ENCODE measurements at regions not wholly inside any gene's neighbourhood (a gene's known extent, or its start where the extent isn't known, plus 50 kb on each side); places are given as distances from the start of the nearest gene placed in this dataset.

GRCh38 chr1:184283999-184284398 is 102.8 kb upstream of the C1orf21 start:
- no peaks in the 10 kb centered on the region; the same call in 1 of the 2 replicates for H3K9me3 ChIP-seq (ENCODE audit: control insufficient read depth, insufficient read depth, low read length)
- no peaks in the 10 kb centered on the region for H4K20me1 ChIP-seq (ENCODE audit: control insufficient read depth, insufficient read depth, low read depth, low read length)
- H3K27me3 ChIP-seq (ENCODE audit: control insufficient read depth, low read length): no peaks in the 10 kb centered on the region
- no peak overlapping the region for H3K27ac ChIP-seq (ENCODE audit: low read depth, low read length)
- H3F3A ChIP-seq (ENCODE audit: control insufficient read depth, insufficient read depth): no peaks in the 10 kb centered on the region
- H3K9me2 ChIP-seq (replicated peaks; ENCODE audit: control insufficient read depth, low read length): no peaks in the 10 kb centered on the region
- H3K4me1 ChIP-seq (ENCODE audit: control insufficient read depth, low read length): no peaks in the 10 kb centered on the region
- H3K79me2 ChIP-seq (ENCODE audit: control insufficient read depth, low read length): no peaks in the 10 kb centered on the region
- H3K4me3 ChIP-seq (ENCODE audit: low read length): no peak overlapping the region
- no peak overlapping the region for H3K4me2 ChIP-seq (ENCODE audit: low read length)
- no peak for TF ChIP-seq CTCF (IDR thresholded peaks at IDR 0.05; ENCODE audit: low read depth, low read length, poor library complexity, severe bottlenecking)
- no peak for TF ChIP-seq EZH2phosphoT487 (IDR thresholded peaks at IDR 0.05; ENCODE audit: borderline replicate concordance, low read length)
- no peaks in the 10 kb centered on the region for H3K36me3 ChIP-seq (ENCODE audit: control insufficient read depth, low read length)

GRCh38 chr1:184284900-184285299 is 101.9 kb upstream of the C1orf21 start:
- Histone ChIP-seq H3K4me1 (ENCODE audit: control insufficient read depth, low read length) (no peaks in the 10 kb centered on the region), H3K9me2 (replicated peaks; ENCODE audit: control insufficient read depth, low read length) (no peaks in the 10 kb centered on the region), H3K4me2 (ENCODE audit: low read length) (no peak overlapping the region), H3K4me3 (ENCODE audit: low read length) (no peak overlapping the region), H3F3A (ENCODE audit: control insufficient read depth, insufficient read depth) (no peaks in the 10 kb centered on the region), H3K27me3 (ENCODE audit: control insufficient read depth, low read length) (no peaks in the 10 kb centered on the region), H3K79me2 (ENCODE audit: control insufficient read depth, low read length) (no peaks in the 10 kb centered on the region), H4K20me1 (ENCODE audit: control insufficient read depth, insufficient read depth, low read depth, low read length) (no peaks in the 10 kb centered on the region), H3K9me3 (ENCODE audit: control insufficient read depth, insufficient read depth, low read length) (peaks cover 5% of the 10 kb centered on the region; the same call in 1 of the 2 replicates), H3K36me3 (ENCODE audit: control insufficient read depth, low read length) (no peaks in the 10 kb centered on the region), H3K27ac (ENCODE audit: low read depth, low read length) (no peak overlapping the region)
- TF ChIP-seq EZH2phosphoT487 (IDR thresholded peaks at IDR 0.05; ENCODE audit: borderline replicate concordance, low read length) (no peak), CTCF (IDR thresholded peaks at IDR 0.05; ENCODE audit: low read depth, low read length, poor library complexity, severe bottlenecking) (no peak)

- Histone ChIP-seq H3K4me3 (ENCODE audit: low read length) (no peak overlapping the region), H3K27ac (ENCODE audit: low read depth, low read length) (no peak overlapping the region), H3F3A (ENCODE audit: control insufficient read depth, insufficient read depth) (no peaks in the 10 kb centered on the region), H3K79me2 (ENCODE audit: control insufficient read depth, low read length) (no peaks in the 10 kb centered on the region), H4K20me1 (ENCODE audit: control insufficient read depth, insufficient read depth, low read depth, low read length) (no peaks in the 10 kb centered on the region), H3K36me3 (ENCODE audit: control insufficient read depth, low read length) (no peaks in the 10 kb centered on the region), H3K4me2 (ENCODE audit: low read length) (no peak overlapping the region), H3K9me2 (replicated peaks; ENCODE audit: control insufficient read depth, low read length) (no peaks in the 10 kb centered on the region), H3K27me3 (ENCODE audit: control insufficient read depth, low read length) (no peaks in the 10 kb centered on the region), H3K9me3 (ENCODE audit: control insufficient read depth, insufficient read depth, low read length) (peaks cover 11% of the 10 kb centered on the region; the same call in 1 of the 2 replicates), H3K4me1 (ENCODE audit: control insufficient read depth, low read length) (no peaks in the 10 kb centered on the region)
- no peak for TF ChIP-seq EZH2phosphoT487 (IDR thresholded peaks at IDR 0.05; ENCODE audit: borderline replicate concordance, low read length)
- no peak for TF ChIP-seq CTCF (IDR thresholded peaks at IDR 0.05; ENCODE audit: low read depth, low read length, poor library complexity, severe bottlenecking)
Observed at GRCh38 chr1:184285401-184286087, 101.3 kb upstream of the C1orf21 start.
